K562 (cell line): ENCODE measurements at regions not wholly inside any gene's neighbourhood (a gene's known extent, or its start where the extent isn't known, plus 50 kb on each side); places are given as distances from the start of the nearest gene placed in this dataset.

ENCODE experiments used
- ATAC-seq: fragments of 200-7000 bp; cut with Tn5 transposase; 3 replicates; pipeline ENCODE4 v1.9.1; 2020; ENCODE audit warnings: moderate library complexity
- BruUV-seq: library from RNA; stranded (reverse); fragments of 400-500 nt; replicated peaks from 2 replicates; lab custom pipeline; 2021; lab: Mats Ljungman, UMichigan
- CTCF ChIA-PET: fragments of 300-600 bp; formaldehyde crosslinking; extraction: SDS; loops from one replicate; lab custom pipeline; 2021; ENCODE audit warnings: low intra/inter-chr PET ratio; lab: Yijun Ruan, JAX
- POLR2A ChIA-PET: fragments of 300-600, 350-650 bp; sonication (Branson Sonifier 250); formaldehyde crosslinking; extraction: SDS; loops from one replicate; lab custom pipeline; 2021; ENCODE audit warnings: antibody characterized with exemption, inconsistent platforms; lab: Yijun Ruan, JAX
- DNase-seq, 4 experiments: peaks; one replicate each; pipeline versions ENCODE4 v3.0.0 to v3.0.0-alpha.2; 2011 to 2018; ENCODE audit warnings: low spot score in 3 of 4, mixed read lengths in 3 of 4; ENCODE audit errors: extremely low read depth in 1 of 4
- FAIRE-seq: peaks from 2 replicates; lab custom pipeline; 2011; peaks lifted over from hg19 to GRCh38; lab: Jason Lieb, UNC
- H2AFZ ChIP-seq: 2 replicates; pipeline ENCODE4 v1.6.0; 2011; ENCODE audit warnings: low read depth, low read length, control low read depth, inconsistent platforms
- H3K27ac ChIP-seq: fragments of 200-600 bp; 3 replicates; pipeline ENCODE4 v1.8.0; 2011; ENCODE audit warnings: low read depth, mild to moderate bottlenecking, control low read depth, inconsistent platforms, low read length, moderate library complexity, mixed read lengths; ENCODE audit errors: extremely low read depth
- H3K27me3 ChIP-seq, 2 experiments: fragments of 300-600 bp in 1 of 2; 2 replicates in 1 of 2; 3 replicates in 1 of 2; pipeline versions ENCODE4 v1.6.0 to v1.8.0; 2011; ENCODE audit warnings: inconsistent platforms in 2 of 2, low read length in 2 of 2, mild to moderate bottlenecking in 1 of 2, mixed read lengths in 1 of 2, moderate library complexity in 1 of 2; ENCODE audit not compliant: control insufficient read depth in 2 of 2, insufficient read depth in 2 of 2
- H3K36me3 ChIP-seq: fragments of 300-600 bp; 3 replicates; pipeline ENCODE4 v1.8.0; 2011; ENCODE audit warnings: mild to moderate bottlenecking, low read length, inconsistent platforms; ENCODE audit not compliant: control insufficient read depth, insufficient read depth
- H3K4me1 ChIP-seq, 2 experiments: fragments of 200-600 bp in 1 of 2; replicated peaks in 1 of 2; 2 replicates in 1 of 2; 3 replicates in 1 of 2; pipeline versions ENCODE4 v1.5.1 to v1.8.0; 2011; ENCODE audit warnings: inconsistent platforms in 2 of 2, low read length in 2 of 2, mild to moderate bottlenecking in 1 of 2, mixed read lengths in 1 of 2, moderate library complexity in 1 of 2; ENCODE audit not compliant: control insufficient read depth in 2 of 2, insufficient read depth in 2 of 2
- H3K4me2 ChIP-seq: 2 replicates; pipeline ENCODE4 v1.6.1; 2011; ENCODE audit warnings: low read length, control low read depth, inconsistent platforms, mixed read lengths; ENCODE audit not compliant: insufficient read depth
- H3K4me3 ChIP-seq: fragments of 200-600 bp; sonication (generic), shearing (Covaris generic); 2 replicates; pipeline ENCODE4 v1.5.1; 2016; ENCODE audit warnings: control low read depth, inconsistent platforms
- H3K79me2 ChIP-seq: fragments of 200-600 bp; 3 replicates; pipeline ENCODE4 v1.8.0; 2011; ENCODE audit warnings: low read length, inconsistent platforms; ENCODE audit not compliant: control insufficient read depth, insufficient read depth
- H3K9ac ChIP-seq, 2 experiments: 2 replicates each; pipeline versions ENCODE4 v1.6.0 to v1.6.1; 2011; ENCODE audit warnings: low read depth in 2 of 2, low read length in 2 of 2, control low read depth in 1 of 2, inconsistent platforms in 1 of 2, mild to moderate bottlenecking in 1 of 2, mixed read lengths in 1 of 2; ENCODE audit not compliant: insufficient read depth in 1 of 2
- H3K9me1 ChIP-seq: one replicate; pipeline ENCODE4 v1.6.0; 2011; ENCODE audit warnings: inconsistent platforms, mild to moderate bottlenecking, low read length, moderate library complexity; ENCODE audit not compliant: control insufficient read depth, insufficient read depth
- H3K9me3 ChIP-seq: replicated peaks from 2 replicates; pipeline ENCODE4 v1.5.1; 2011; ENCODE audit warnings: low read depth, low read length, inconsistent platforms; ENCODE audit not compliant: control insufficient read depth, insufficient read depth
- H4K20me1 ChIP-seq: replicated peaks from 2 replicates; pipeline ENCODE4 v1.6.1; 2011; ENCODE audit warnings: low read length, inconsistent platforms, mixed read lengths; ENCODE audit not compliant: control insufficient read depth, insufficient read depth
- ELF2 ChIP-seq: fragments of 250-450 bp; sonication (Bioruptor Pico); IDR thresholded peaks from 2 replicates; pipeline ENCODE4 v1.5.0; 2021; ENCODE audit warnings: mild to moderate bottlenecking
- ETV1 ChIP-seq: fragments of 450-650 bp; conservative IDR thresholded peaks from 2 replicates; pipeline ENCODE4 v1.6.1; 2016; ENCODE audit warnings: missing genetic modification characterization, control low read depth, low read depth, missing compliant biosample characterization
- JUNB ChIP-seq: fragments of 450-650 bp; formaldehyde crosslinking; conservative IDR thresholded peaks from 2 replicates; pipeline ENCODE4 v1.4.0; 2020; ENCODE audit warnings: mild to moderate bottlenecking
- MTA3 ChIP-seq: fragments of 450-650 bp; formaldehyde crosslinking; IDR thresholded peaks from 2 replicates; pipeline ENCODE4 v1.6.1; 2017; ENCODE audit warnings: mild to moderate bottlenecking, borderline replicate concordance
- PHTF2 ChIP-seq: fragments of 250-450 bp; sonication (Bioruptor Pico); IDR thresholded peaks from 2 replicates; pipeline ENCODE4 v1.5.0; 2021; ENCODE audit warnings: mild to moderate bottlenecking
- POLR2AphosphoS2 ChIP-seq: IDR thresholded peaks from 2 replicates; pipeline ENCODE4 v1.6.1; 2012; ENCODE audit warnings: low read length, improper control_type of control experiment
- POLR2B ChIP-seq: fragments of 450-650 bp; IDR thresholded peaks from 2 replicates; pipeline ENCODE4 v1.6.1; 2018; ENCODE audit warnings: low read depth; ENCODE audit not compliant: partially characterized antibody
- XRCC3 ChIP-seq: fragments of 450-650 bp; IDR thresholded peaks from 2 replicates; pipeline ENCODE4 v1.6.1; 2017; ENCODE audit warnings: mild to moderate bottlenecking, moderate library complexity
- YBX1 ChIP-seq: fragments of 450-650 bp; IDR thresholded peaks from 2 replicates; pipeline ENCODE4 v1.7.1; 2016; ENCODE audit warnings: mild to moderate bottlenecking
- ZBED1 ChIP-seq: IDR thresholded peaks from 2 replicates; pipeline ENCODE4 v1.6.1; 2014
- ZNF197 ChIP-seq: fragments of 200-800 bp; sonication (Bioruptor generic); IDR thresholded peaks from 2 replicates; pipeline ENCODE4 v1.6.1; 2016; ENCODE audit warnings: low read depth, missing genetic modification characterization, missing compliant biosample characterization
- ZNF23 ChIP-seq: fragments of 250-450 bp; sonication (Bioruptor Pico); IDR thresholded peaks from 2 replicates; pipeline ENCODE4 v1.4.0; 2020; ENCODE audit warnings: mild to moderate bottlenecking
- ZNF436 ChIP-seq: fragments of 250-450, 450-650 bp; sonication (Bioruptor Pico); formaldehyde crosslinking; IDR thresholded peaks from 2 replicates; pipeline ENCODE4 v1.7.0; 2020; ENCODE audit warnings: mild to moderate bottlenecking
- ZNF668 ChIP-seq: fragments of 250-450 bp; sonication (Bioruptor Pico); IDR thresholded peaks from 2 replicates; pipeline ENCODE4 v1.8.0; 2022; ENCODE audit warnings: mild to moderate bottlenecking, inconsistent platforms
- WGBS: fragments of 100-300 bp; shearing (Covaris generic); methylation state at CpG from one replicate; pipeline ENCODE4 v1.1.6; 2016; ENCODE audit warnings: low coverage, mixed read lengths; ENCODE audit not compliant: insufficient coverage; ENCODE audit errors: missing lambda C conversion rate; 5-methylcytosine and 5-hydroxymethylcytosine counted together
- in situ Hi-C: fragments of 300-500 bp; cut with MboI; formaldehyde crosslinking; loops from 4 replicates; pipeline ENCODE4 v1.15.0; 2018; ENCODE audit warnings: inconsistent platforms, mixed read lengths
- intact Hi-C: fragments of 100-400 bp; cut with micrococcal nuclease; formaldehyde crosslinking; loops from 2 replicates; pipeline ENCODE4 v1.14.2; 2022
- TF ChIP-seq, protein P1 (sequence below): fragments of 450-650 bp; IDR thresholded peaks from 2 replicates; pipeline ENCODE4 v1.7.0; 2016; ENCODE audit warnings: borderline replicate concordance

DNA sequence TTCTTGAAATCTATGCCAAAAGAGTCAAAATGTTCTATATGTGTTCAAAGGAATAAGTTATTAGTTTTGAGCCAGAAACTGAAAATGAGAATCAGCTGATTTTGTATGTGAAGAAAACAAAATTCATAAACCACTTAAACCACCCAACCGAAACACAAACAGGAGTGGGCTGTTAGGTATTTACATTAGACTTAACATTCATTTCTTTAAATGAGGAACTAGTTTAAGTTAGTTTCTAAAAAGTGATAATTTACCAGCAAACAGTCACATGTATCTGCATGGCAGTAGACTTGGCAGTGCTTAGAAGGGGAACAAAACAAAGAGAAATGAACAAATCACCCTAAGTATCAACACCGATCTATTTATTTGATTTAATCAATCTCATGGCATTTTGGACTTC, 128.0 kb downstream of the GMNC start:
- no peak for FAIRE-seq
- no TSS peak for BruUV-seq

More for the DNA sequence above, 128.0 kb downstream of the GMNC start:
- H3K9me3 ChIP-seq: peaks cover 2% of the 10 kb centered on the region; the same call in 1 of the 2 replicates
- H3K4me2 ChIP-seq: no peak overlapping the region
- WGBS: 0% methylated on average over 2 of the region's 2 CpGs
- H3K79me2 ChIP-seq: no peaks in the 10 kb centered on the region
- no peaks in the 10 kb centered on the region for H3K4me1 ChIP-seq
- no peak for TF ChIP-seq YBX1
- no peak for TF ChIP-seq ZNF436
- TF ChIP-seq ZNF23 (CRISPR knock-in tag): no peak
- TF ChIP-seq JUNB (CRISPR knock-in tag): no peak
- TF ChIP-seq ZBED1: no peak
- TF ChIP-seq XRCC3: no peak
- TF ChIP-seq ZNF197 (CRISPR knock-in tag): no peak
- TF ChIP-seq, protein P1, sequence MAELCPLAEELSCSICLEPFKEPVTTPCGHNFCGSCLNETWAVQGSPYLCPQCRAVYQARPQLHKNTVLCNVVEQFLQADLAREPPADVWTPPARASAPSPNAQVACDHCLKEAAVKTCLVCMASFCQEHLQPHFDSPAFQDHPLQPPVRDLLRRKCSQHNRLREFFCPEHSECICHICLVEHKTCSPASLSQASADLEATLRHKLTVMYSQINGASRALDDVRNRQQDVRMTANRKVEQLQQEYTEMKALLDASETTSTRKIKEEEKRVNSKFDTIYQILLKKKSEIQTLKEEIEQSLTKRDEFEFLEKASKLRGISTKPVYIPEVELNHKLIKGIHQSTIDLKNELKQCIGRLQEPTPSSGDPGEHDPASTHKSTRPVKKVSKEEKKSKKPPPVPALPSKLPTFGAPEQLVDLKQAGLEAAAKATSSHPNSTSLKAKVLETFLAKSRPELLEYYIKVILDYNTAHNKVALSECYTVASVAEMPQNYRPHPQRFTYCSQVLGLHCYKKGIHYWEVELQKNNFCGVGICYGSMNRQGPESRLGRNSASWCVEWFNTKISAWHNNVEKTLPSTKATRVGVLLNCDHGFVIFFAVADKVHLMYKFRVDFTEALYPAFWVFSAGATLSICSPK: no peak
- no peak for TF ChIP-seq POLR2AphosphoS2
- no peak for TF ChIP-seq ZNF668 (CRISPR knock-in tag)
- no peak for TF ChIP-seq PHTF2 (CRISPR knock-in tag)
- TF ChIP-seq POLR2B: no peak
- TF ChIP-seq ELF2 (CRISPR knock-in tag): no peak
- TF ChIP-seq ETV1: no peak
- TF ChIP-seq MTA3: no peak
- no peak overlapping the region for H3K27ac ChIP-seq
- H3K9me1 ChIP-seq: no peaks in the 10 kb centered on the region
- POLR2A ChIA-PET: no interaction called here
- in situ Hi-C loops: no loop called here
- no peaks in the 10 kb centered on the region for H4K20me1 ChIP-seq
- no peak for DNase-seq
- CTCF ChIA-PET: no interaction called here
- no peak for ATAC-seq
- no peak overlapping the region for H2AFZ ChIP-seq
- H3K9ac ChIP-seq: no peak overlapping the region
- intact Hi-C loops: no loop called here
- no peaks in the 10 kb centered on the region for H3K36me3 ChIP-seq
- no peak overlapping the region for H3K4me3 ChIP-seq
- H3K27me3 ChIP-seq: no peaks in the 10 kb centered on the region
